A549 (cell line): ENCODE measurements at regions not wholly inside any gene's neighbourhood (a gene's known extent, or its start where the extent isn't known, plus 50 kb on each side); places are given as distances from the start of the nearest gene placed in this dataset.

Experiments used
- ATAC-seq, 2 experiments: fragments of 200-7000 bp in 1 of 2; fragments of >200 bp in 1 of 2; cut with Nextera tagmentation in 1 of 2; cut with Tn5 transposase in 1 of 2; 3 replicates each; pipeline versions ENCODE4 v1.8.0 to v1.9.1; 2018 to 2020; ENCODE audit warnings: mild to moderate bottlenecking in 1 of 2, moderate library complexity in 1 of 2
- CTCF ChIA-PET: fragments of 300-600 bp; sonication (Branson Sonifier 250); formaldehyde crosslinking; extraction: SDS; loops from one replicate; lab custom pipeline; 2021; ENCODE audit warnings: antibody characterized with exemption, inconsistent platforms; lab: Yijun Ruan, JAX
- POLR2A ChIA-PET: fragments of 350-600 bp; formaldehyde crosslinking; extraction: SDS; loops from one replicate; lab custom pipeline; 2021; ENCODE audit warnings: antibody characterized with exemption, inconsistent platforms; lab: Yijun Ruan, JAX
- DNase-seq, 2 experiments: peaks; one replicate each; pipeline versions ENCODE4 v3.0.0 to v3.0.0-alpha.2; 2011 to 2016; ENCODE audit warnings: low read depth in 1 of 2, low spot score in 1 of 2
- FAIRE-seq: peaks from 2 replicates; lab custom pipeline; 2011; peaks lifted over from hg19 to GRCh38; lab: Jason Lieb, UNC
- H3K27ac ChIP-seq, 2 experiments: fragments of >200 bp; sonication (Bioruptor Twin); formaldehyde crosslinking; 3 replicates each; pipeline ENCODE4 v1.5.1; 2016 to 2017
- H3K4me1 ChIP-seq: fragments of >200 bp; sonication (Bioruptor Twin); formaldehyde crosslinking; 3 replicates; pipeline ENCODE4 v1.6.1; 2016
- H3K4me2 ChIP-seq: fragments of >200 bp; sonication (Bioruptor Twin); formaldehyde crosslinking; 3 replicates; pipeline ENCODE4 v1.6.1; 2016
- H3K4me3 ChIP-seq: fragments of >200 bp; sonication (Bioruptor Twin); formaldehyde crosslinking; 3 replicates; pipeline ENCODE4 v1.5.1; 2016
- H3K9me3 ChIP-seq: fragments of >200 bp; sonication (Bioruptor Twin); formaldehyde crosslinking; 3 replicates; pipeline ENCODE4 v1.6.1; 2016
- BCL3 ChIP-seq: fragments of >200 bp; sonication (Bioruptor Twin); formaldehyde crosslinking; IDR thresholded peaks from 3 replicates; pipeline ENCODE4 v1.6.1; 2016
- CBX2 ChIP-seq: fragments of 200-600 bp; sonication (generic); IDR thresholded peaks from 2 replicates; pipeline ENCODE4 v1.6.1; 2016; ENCODE audit warnings: low read depth, mild to moderate bottlenecking, borderline replicate concordance
- CEBPB ChIP-seq, 2 experiments: fragments of >200 bp in 1 of 2; sonication (Bioruptor Twin) in 1 of 2; formaldehyde crosslinking in 1 of 2; IDR thresholded peaks; 2 replicates each; pipeline ENCODE4 v1.6.1; 2012 to 2016
- CHD2 ChIP-seq: fragments of 150-350 bp; IDR thresholded peaks from 2 replicates; pipeline ENCODE4 v1.6.1; 2014; ENCODE audit warnings: low read length; ENCODE audit not compliant: partially characterized antibody
- EP300 ChIP-seq, 2 experiments: fragments of >200 bp; sonication (Bioruptor Twin); formaldehyde crosslinking; IDR thresholded peaks; 2 replicates in 1 of 2; 3 replicates in 1 of 2; pipeline ENCODE4 v1.6.1; 2016 to 2017
- FOSL2 ChIP-seq, 2 experiments: fragments of 450-650 bp in 1 of 2; fragments of >200 bp in 1 of 2; sonication (Bioruptor Twin) in 1 of 2; formaldehyde crosslinking; IDR thresholded peaks; 2 replicates each; pipeline versions ENCODE4 v1.5.0 to v1.6.1; 2016 to 2020; ENCODE audit warnings: mild to moderate bottlenecking in 1 of 2, moderate library complexity in 1 of 2
- GATA3 ChIP-seq: IDR thresholded peaks from 2 replicates; pipeline ENCODE4 v1.6.1; 2012; ENCODE audit warnings: borderline replicate concordance
- HDAC2 ChIP-seq: fragments of 200-600 bp; sonication (generic); IDR thresholded peaks from 2 replicates; pipeline ENCODE4 v1.6.1; 2016
- HOXA7 ChIP-seq: fragments of 250-450 bp; sonication (Bioruptor Pico); IDR thresholded peaks from 2 replicates; pipeline ENCODE4 v1.5.0; 2020; ENCODE audit warnings: mild to moderate bottlenecking, moderate library complexity
- HOXB5 ChIP-seq: fragments of 250-450 bp; sonication (Bioruptor Pico); IDR thresholded peaks from 2 replicates; pipeline ENCODE4 v1.5.0; 2020; ENCODE audit warnings: mild to moderate bottlenecking, moderate library complexity
- JUN ChIP-seq, 2 experiments: fragments of >200 bp; sonication (Bioruptor Twin); formaldehyde crosslinking; IDR thresholded peaks; 2 replicates in 1 of 2; 3 replicates in 1 of 2; pipeline ENCODE4 v1.6.1; 2016 to 2017
- JUNB ChIP-seq: fragments of >200 bp; sonication (Bioruptor Twin); formaldehyde crosslinking; IDR thresholded peaks from 2 replicates; pipeline ENCODE4 v1.6.1; 2016
- MAFK ChIP-seq: fragments of 450-650 bp; IDR thresholded peaks from 2 replicates; pipeline ENCODE4 v1.6.1; 2014; ENCODE audit not compliant: partially characterized antibody
- MAX ChIP-seq: IDR thresholded peaks from 2 replicates; pipeline ENCODE4 v1.6.1; 2012
- MAZ ChIP-seq: fragments of 150-350 bp; IDR thresholded peaks from 2 replicates; pipeline ENCODE4 v1.6.1; 2014; ENCODE audit warnings: antibody characterized with exemption, low read depth, low read length, borderline replicate concordance
- POLR2AphosphoS2 ChIP-seq: conservative IDR thresholded peaks from 2 replicates; pipeline ENCODE4 v1.6.1; 2012; ENCODE audit warnings: low read length, improper control_type of control experiment, inconsistent platforms
- RAD21 ChIP-seq, 2 experiments: fragments of >200 bp in 1 of 2; sonication (Bioruptor Twin) in 1 of 2; formaldehyde crosslinking in 1 of 2; IDR thresholded peaks in 1 of 2; conservative IDR thresholded peaks in 1 of 2; 2 replicates in 1 of 2; 3 replicates in 1 of 2; pipeline ENCODE4 v1.6.1; 2012 to 2018; ENCODE audit warnings: inconsistent platforms in 1 of 2
- RARB ChIP-seq: fragments of 250-450 bp; sonication (Bioruptor Pico); IDR thresholded peaks from 2 replicates; pipeline ENCODE4 v1.8.0; 2021; ENCODE audit warnings: mild to moderate bottlenecking, moderate library complexity
- RCOR1 ChIP-seq: fragments of 150-350 bp; IDR thresholded peaks from 2 replicates; pipeline ENCODE4 v1.6.1; 2014; ENCODE audit warnings: antibody characterized with exemption, low read length, low read depth
- SMC3 ChIP-seq: fragments of >200 bp; sonication (Bioruptor Twin); formaldehyde crosslinking; IDR thresholded peaks from 3 replicates; pipeline ENCODE4 v1.6.1; 2018; ENCODE audit warnings: inconsistent platforms
- WGBS: methylation state at CpG from one replicate; pipeline ENCODE4 v1.1.6; 2017; ENCODE audit errors: missing lambda C conversion rate; 5-methylcytosine and 5-hydroxymethylcytosine counted together
- TF ChIP-seq, protein P1 (sequence below): fragments of 450-650 bp; IDR thresholded peaks from 2 replicates; pipeline ENCODE4 v1.6.1; 2014; ENCODE audit warnings: antibody characterized with exemption
- TF ChIP-seq, protein P2 (sequence below): fragments of 250-450 bp; sonication (Bioruptor Pico); IDR thresholded peaks from 2 replicates; pipeline ENCODE4 v1.5.0; 2021; ENCODE audit warnings: mild to moderate bottlenecking, moderate library complexity, borderline replicate concordance

DNA sequence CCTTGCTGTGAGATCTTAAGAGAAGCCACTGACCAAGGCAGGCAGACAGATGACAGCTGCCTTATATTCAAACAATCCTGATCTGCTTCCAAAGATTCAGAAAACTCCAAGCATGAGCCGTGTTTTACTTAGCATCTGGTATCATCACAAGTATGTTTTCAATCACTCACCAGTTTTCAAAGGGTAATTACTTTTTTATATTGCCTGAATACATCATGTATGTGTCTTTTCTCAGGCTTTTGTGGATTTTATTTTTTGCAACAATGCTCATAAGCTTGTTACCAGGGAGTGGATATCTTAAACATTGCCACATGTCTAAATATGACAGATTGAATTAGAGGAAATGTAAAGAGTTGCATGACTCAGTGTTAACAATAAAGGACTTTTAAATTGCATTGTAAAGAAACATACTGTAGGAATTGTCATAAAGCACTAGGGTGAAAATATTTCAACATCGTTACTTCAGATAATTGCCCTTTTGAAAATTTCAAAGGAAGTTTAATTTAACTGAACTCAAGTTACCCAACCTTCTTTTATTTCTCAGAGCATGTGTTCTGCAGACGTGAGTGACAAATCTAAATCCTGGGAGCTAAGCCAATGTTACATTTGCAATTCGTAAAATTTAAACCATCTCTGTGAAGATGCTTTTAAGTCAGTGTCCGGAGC lies 326.1 kb downstream of the PLK2 start:
- Histone ChIP-seq H3K4me2 (peak overlapping the region; percentile 66), H3K4me1 (peaks cover 55% of the 10 kb centered on the region), H3K4me3 (no peak overlapping the region), H3K27ac (peak overlapping the region; percentile 60 to 86), H3K9me3 (no peaks in the 10 kb centered on the region)
- POLR2A ChIA-PET = interaction anchor here (1.3 kb wide), 1 partner anchor 55 kb away, joined by 3 read pairs; no protein-coding TSS in a partner anchor
- CTCF ChIA-PET = interaction anchor here (1.2 to 2.6 kb wide), 3 partner anchors 9 to 327 kb away, joined by 3 to 7 read pairs (median 4); no protein-coding TSS in a partner anchor
- FAIRE-seq (peak; percentile 73), DNase-seq (peak in 1 of 2 experiments; percentile 62), ATAC-seq (peak; percentile 50 to 69; a peak in 4 of 6 replicates)
- 3% methylated on average over 5 of the region's 5 CpGs for WGBS
- peak; percentile 54; the same call in 1 of the 2 replicates for TF ChIP-seq HOXB5
- TF ChIP-seq CBX2 = no peak
- TF ChIP-seq RCOR1 = no peak
- TF ChIP-seq JUN (IDR thresholded peaks at IDR 0.05) = peak in 1 of 2 experiments; percentile 47; a peak in 1 of 5 replicates
- no peak for TF ChIP-seq MAZ
- TF ChIP-seq SMC3 = 0 out of 3 replicates have a peak, but pooled peaks have one; percentile 23
- no peak for TF ChIP-seq POLR2AphosphoS2
- peak; percentile 75 to 89 for TF ChIP-seq CEBPB (IDR thresholded peaks at IDR 0.05)
- no peak for TF ChIP-seq CHD2
- peak in 1 of 2 experiments; percentile 42; a peak in 2 of 5 replicates for TF ChIP-seq RAD21 (conservative IDR thresholded peaks at IDR 0.05 in 1 of 2, IDR thresholded peaks at IDR 0.05 in 1 of 2)
- TF ChIP-seq, protein P1, sequence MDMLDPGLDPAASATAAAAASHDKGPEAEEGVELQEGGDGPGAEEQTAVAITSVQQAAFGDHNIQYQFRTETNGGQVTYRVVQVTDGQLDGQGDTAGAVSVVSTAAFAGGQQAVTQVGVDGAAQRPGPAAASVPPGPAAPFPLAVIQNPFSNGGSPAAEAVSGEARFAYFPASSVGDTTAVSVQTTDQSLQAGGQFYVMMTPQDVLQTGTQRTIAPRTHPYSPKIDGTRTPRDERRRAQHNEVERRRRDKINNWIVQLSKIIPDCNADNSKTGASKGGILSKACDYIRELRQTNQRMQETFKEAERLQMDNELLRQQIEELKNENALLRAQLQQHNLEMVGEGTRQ = no peak
- TF ChIP-seq BCL3 = peak; percentile 67; the same call in 1 of the 3 replicates
- peak; percentile 77 for TF ChIP-seq GATA3
- no peak for TF ChIP-seq RARB
- TF ChIP-seq MAX = no peak
- no peak for TF ChIP-seq HDAC2
- TF ChIP-seq HOXA7 = 0 out of 2 replicates have a peak, but pooled peaks have one; percentile 53
- TF ChIP-seq EP300 (IDR thresholded peaks at IDR 0.05) = peak; percentile 71 to 82; a peak in 4 of 5 replicates
- 0 out of 2 replicates have a peak, but pooled peaks have one; percentile 48 for TF ChIP-seq FOSL2 (IDR thresholded peaks at IDR 0.05)
- peak; percentile 84 for TF ChIP-seq FOSL2 (CRISPR knock-in tag; IDR thresholded peaks at IDR 0.05)
- TF ChIP-seq, protein P2, sequence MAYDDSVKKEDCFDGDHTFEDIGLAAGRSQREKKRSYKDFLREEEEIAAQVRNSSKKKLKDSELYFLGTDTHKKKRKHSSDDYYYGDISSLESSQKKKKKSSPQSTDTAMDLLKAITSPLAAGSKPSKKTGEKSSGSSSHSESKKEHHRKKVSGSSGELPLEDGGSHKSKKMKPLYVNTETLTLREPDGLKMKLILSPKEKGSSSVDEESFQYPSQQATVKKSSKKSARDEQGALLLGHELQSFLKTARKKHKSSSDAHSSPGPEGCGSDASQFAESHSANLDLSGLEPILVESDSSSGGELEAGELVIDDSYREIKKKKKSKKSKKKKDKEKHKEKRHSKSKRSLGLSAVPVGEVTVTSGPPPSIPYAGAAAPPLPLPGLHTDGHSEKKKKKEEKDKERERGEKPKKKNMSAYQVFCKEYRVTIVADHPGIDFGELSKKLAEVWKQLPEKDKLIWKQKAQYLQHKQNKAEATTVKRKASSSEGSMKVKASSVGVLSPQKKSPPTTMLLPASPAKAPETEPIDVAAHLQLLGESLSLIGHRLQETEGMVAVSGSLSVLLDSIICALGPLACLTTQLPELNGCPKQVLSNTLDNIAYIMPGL = no peak
- TF ChIP-seq JUNB = peak; percentile 77

DNA sequence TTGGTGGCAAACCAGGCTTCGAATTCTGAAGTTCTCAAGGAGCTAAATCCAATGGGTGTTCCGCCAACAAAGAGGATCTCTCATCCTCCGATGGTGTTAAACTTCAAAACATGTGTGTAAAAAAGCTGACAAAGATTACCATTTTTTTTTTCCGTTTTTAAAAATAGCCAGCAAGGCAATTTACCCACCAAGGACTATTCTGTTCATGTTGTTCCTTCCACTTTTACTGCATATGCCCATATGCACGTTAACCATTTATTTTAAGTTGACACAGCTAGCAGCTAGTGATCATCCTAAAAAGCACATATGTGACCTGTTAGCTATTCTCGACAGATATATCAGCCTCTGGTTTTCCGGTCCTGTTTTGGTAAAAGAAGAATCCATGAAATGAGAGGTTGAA lies 326.7 kb downstream of the PLK2 start:
- TF ChIP-seq MAFK = peak; percentile 47
- TF ChIP-seq, protein P1 = no peak
- Histone ChIP-seq H3K4me1 (peaks cover 60% of the 10 kb centered on the region), H3K27ac (peak overlapping the region; percentile 60 to 86), H3K9me3 (no peaks in the 10 kb centered on the region), H3K4me3 (no peak overlapping the region), H3K4me2 (peak overlapping the region; percentile 66)
- POLR2A ChIA-PET = interaction anchor here (1.3 kb wide), 1 partner anchor 55 kb away, joined by 3 read pairs; no protein-coding TSS in a partner anchor
- peak in 1 of 2 experiments; percentile 22; a peak in 1 of 6 replicates for ATAC-seq
- 78% methylated on average over 7 of the region's 7 CpGs for WGBS
- FAIRE-seq = peak; percentile 86
- DNase-seq = no peak
- CTCF ChIA-PET = interaction anchor here (1.2 to 2.6 kb wide), 4 partner anchors 10 to 328 kb away, joined by 3 to 7 read pairs (median 4); no protein-coding TSS in a partner anchor
